SU-DHL-6 (cell line): ENCODE measurements at regions not wholly inside any gene's neighbourhood (a gene's known extent, or its start where the extent isn't known, plus 50 kb on each side); places are given as distances from the start of the nearest gene placed in this dataset.

ENCODE experiments used
- CTCF ChIP-seq: fragments of 200-600 bp; sonication (generic); IDR thresholded peaks from one replicate; pipeline ENCODE4 v1.5.1; 2017; ENCODE audit warnings: antibody characterized with exemption, mild to moderate bottlenecking, low read length, moderate library complexity; ENCODE audit not compliant: insufficient read depth, poor library complexity, severe bottlenecking
- EZH2phosphoT487 ChIP-seq: fragments of 200-600 bp; sonication (generic), shearing (Covaris generic); conservative IDR thresholded peaks from 2 replicates; pipeline ENCODE4 v1.6.1; 2018; ENCODE audit warnings: mild to moderate bottlenecking, antibody characterized with exemption, low read length, moderate library complexity, mixed read lengths

DNA sequence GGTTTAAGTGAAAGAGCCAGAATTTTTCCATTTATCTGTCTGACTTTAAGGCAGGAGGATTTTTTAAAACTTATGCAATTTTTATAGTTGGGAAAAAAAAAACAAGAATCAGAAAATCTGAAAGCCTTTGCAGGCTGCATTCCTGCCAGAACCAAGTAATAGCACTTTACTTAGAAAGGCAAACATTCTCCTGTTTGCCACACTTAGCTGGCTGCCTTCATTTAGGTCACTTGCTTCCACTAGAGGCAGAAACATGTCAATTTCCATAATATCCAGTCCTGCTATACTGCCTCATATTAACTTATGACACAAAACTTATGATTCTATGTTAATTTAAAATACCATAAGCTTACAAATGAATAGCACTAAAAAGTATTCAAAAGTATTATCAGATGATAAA is 425.8 kb downstream of the FRK start:
- TF ChIP-seq CTCF (no peak), EZH2phosphoT487 (no peak)
